Neural cell (in vitro differentiated cells): ENCODE measurements at regions not wholly inside any gene's neighbourhood (a gene's known extent, or its start where the extent isn't known, plus 50 kb on each side); places are given as distances from the start of the nearest gene placed in this dataset.

Experiments
- H2AFZ ChIP-seq: fragments of 200-600, 300-800 bp; sonication (generic), shearing (Covaris generic); 2 replicates; pipeline ENCODE4 v1.6.0; 2014; ENCODE audit warnings: low read depth, mild to moderate bottlenecking, antibody characterized with exemption, low read length, moderate library complexity
- H3F3A ChIP-seq: fragments of 200-600 bp; shearing (Covaris generic); 2 replicates; pipeline ENCODE4 v1.6.1; 2016; ENCODE audit warnings: mild to moderate bottlenecking, moderate library complexity, mixed read lengths, antibody characterized with exemption, low read length; ENCODE audit not compliant: insufficient read depth, poor library complexity, severe bottlenecking
- H3K27ac ChIP-seq: fragments of 200-600, 300-800 bp; sonication (generic), shearing (Covaris generic); 2 replicates; pipeline ENCODE4 v1.5.1; 2014; ENCODE audit warnings: mild to moderate bottlenecking, low read length, moderate library complexity
- H3K27me3 ChIP-seq: fragments of 300-800, 200-600 bp; sonication (generic), shearing (Covaris generic); 2 replicates; pipeline ENCODE4 v1.6.0; 2014; ENCODE audit warnings: mild to moderate bottlenecking, low read depth, low read length, moderate library complexity; ENCODE audit not compliant: insufficient read depth
- H3K36me3 ChIP-seq: fragments of 300-800, 200-600 bp; sonication (generic), shearing (Covaris generic); 2 replicates; pipeline ENCODE4 v1.5.1; 2014; ENCODE audit warnings: mild to moderate bottlenecking, antibody characterized with exemption, low read length, moderate library complexity; ENCODE audit not compliant: insufficient read depth
- H3K4me2 ChIP-seq: fragments of 300-800, 200-600 bp; sonication (generic), shearing (Covaris generic); 2 replicates; pipeline ENCODE4 v1.6.0; 2014; ENCODE audit warnings: mild to moderate bottlenecking, low read length
- H3K4me3 ChIP-seq: fragments of 300-800, 200-600 bp; sonication (generic), shearing (Covaris generic); 2 replicates; pipeline ENCODE4 v1.5.1; 2014; ENCODE audit warnings: mild to moderate bottlenecking, low read length, moderate library complexity
- H3K79me2 ChIP-seq: fragments of 200-600 bp; shearing (Covaris generic); replicated peaks from 2 replicates; pipeline ENCODE4 v1.6.0; 2014; ENCODE audit warnings: mild to moderate bottlenecking, low read length, moderate library complexity; ENCODE audit not compliant: insufficient read depth
- H3K9ac ChIP-seq: fragments of 300-800, 200-600 bp; sonication (generic), shearing (Covaris generic); 2 replicates; pipeline ENCODE4 v1.6.1; 2016; ENCODE audit warnings: mild to moderate bottlenecking, low read length, mixed read lengths
- H3K9me2 ChIP-seq: fragments of 200-600 bp; shearing (Covaris generic); 2 replicates; pipeline ENCODE4 v1.6.1; 2016; ENCODE audit warnings: mild to moderate bottlenecking, low read length, mixed read lengths; ENCODE audit not compliant: insufficient read depth
- H3K9me3 ChIP-seq: fragments of 200-600, 300-800 bp; sonication (generic), shearing (Covaris generic); 2 replicates; pipeline ENCODE4 v1.6.1; 2016; ENCODE audit warnings: mild to moderate bottlenecking, mixed run types, low read length, moderate library complexity, mixed read lengths
- H4K20me1 ChIP-seq: fragments of 200-600 bp; shearing (Covaris generic); 2 replicates; pipeline ENCODE4 v1.6.1; 2016; ENCODE audit warnings: mild to moderate bottlenecking, mixed run types; ENCODE audit not compliant: insufficient read depth
- CTCF ChIP-seq: fragments of 450-650 bp; IDR thresholded peaks from 2 replicates; pipeline ENCODE4 v1.5.1; 2014; ENCODE audit warnings: antibody characterized with exemption, mild to moderate bottlenecking, moderate library complexity; ENCODE audit not compliant: poor library complexity, severe bottlenecking
- EP300 ChIP-seq: fragments of 450-650 bp; conservative IDR thresholded peaks from 2 replicates; pipeline ENCODE4 v1.6.1; 2014; ENCODE audit warnings: antibody characterized with exemption, mild to moderate bottlenecking, moderate library complexity; ENCODE audit not compliant: poor library complexity, severe bottlenecking
- EZH2 ChIP-seq: fragments of 200-600, 300-800 bp; shearing (Covaris generic), sonication (generic); IDR thresholded peaks from 2 replicates; pipeline ENCODE4 v1.6.1; 2014; ENCODE audit warnings: antibody characterized with exemption, low read length, borderline replicate concordance, mild to moderate bottlenecking; ENCODE audit not compliant: insufficient read depth, poor library complexity, severe bottlenecking
- MXI1 ChIP-seq: fragments of 450-650 bp; conservative IDR thresholded peaks from 2 replicates; pipeline ENCODE4 v1.6.1; 2014; ENCODE audit warnings: antibody characterized with exemption, mild to moderate bottlenecking; ENCODE audit not compliant: poor library complexity, severe bottlenecking
- POLR2AphosphoS5 ChIP-seq: IDR thresholded peaks from 2 replicates; pipeline ENCODE4 v1.6.1; 2012
- RAD21 ChIP-seq: fragments of 450-650 bp; conservative IDR thresholded peaks from 2 replicates; pipeline ENCODE4 v1.6.1; 2014; ENCODE audit warnings: antibody characterized with exemption, mild to moderate bottlenecking, moderate library complexity
- REST ChIP-seq: IDR thresholded peaks from 2 replicates; pipeline ENCODE4 v1.6.1; 2012; ENCODE audit warnings: borderline replicate concordance
- SMC3 ChIP-seq: fragments of 450-650 bp; conservative IDR thresholded peaks from 2 replicates; pipeline ENCODE4 v1.6.1; 2014; ENCODE audit warnings: antibody characterized with exemption, mild to moderate bottlenecking, moderate library complexity; ENCODE audit not compliant: poor library complexity
- TAF1 ChIP-seq: IDR thresholded peaks from 2 replicates; pipeline ENCODE4 v1.6.1; 2012; ENCODE audit warnings: low read depth

GRCh38 chr2:12959935-12960334, 243.2 kb downstream of the TRIB2 start:
- no peaks in the 10 kb centered on the region for H3F3A ChIP-seq
- H3K4me3 ChIP-seq, result no peak overlapping the region
- no peaks in the 10 kb centered on the region for H3K9me2 ChIP-seq
- no peaks in the 10 kb centered on the region for H3K27me3 ChIP-seq
- no peaks in the 10 kb centered on the region for H3K79me2 ChIP-seq
- no peaks in the 10 kb centered on the region for H3K9me3 ChIP-seq
- TF ChIP-seq MXI1 (no peak), EP300 (no peak), EZH2 (no peak), POLR2AphosphoS5 (no peak), RAD21 (no peak)
- no peaks in the 10 kb centered on the region for H3K36me3 ChIP-seq
- H2AFZ ChIP-seq, result no peak overlapping the region
- no peak overlapping the region for H3K27ac ChIP-seq
- no peak overlapping the region for H3K4me2 ChIP-seq
- H3K9ac ChIP-seq, result no peak overlapping the region
- H4K20me1 ChIP-seq, result no peaks in the 10 kb centered on the region

GRCh38 chr2:12960671-12961070, 243.9 kb downstream of the TRIB2 start:
- Histone ChIP-seq H3K9ac (no peak overlapping the region), H3F3A (no peaks in the 10 kb centered on the region), H3K79me2 (no peaks in the 10 kb centered on the region), H3K36me3 (no peaks in the 10 kb centered on the region), H3K27ac (no peak overlapping the region), H3K4me3 (no peak overlapping the region), H3K4me2 (no peak overlapping the region), H3K9me2 (no peaks in the 10 kb centered on the region), H2AFZ (no peak overlapping the region), H4K20me1 (no peaks in the 10 kb centered on the region), H3K27me3 (no peaks in the 10 kb centered on the region), H3K9me3 (no peaks in the 10 kb centered on the region)
- TF ChIP-seq POLR2AphosphoS5 (no peak), EP300 (no peak), RAD21 (no peak), REST (no peak), EZH2 (no peak), SMC3 (no peak), CTCF (no peak), TAF1 (no peak), MXI1 (no peak)
